Prostate gland (tissue), 2 donors: ENCODE measurements at regions not wholly inside any gene's neighbourhood (a gene's known extent, or its start where the extent isn't known, plus 50 kb on each side); places are given as distances from the start of the nearest gene placed in this dataset.

Source experiments
- DNase-seq: peaks from one replicate; pipeline ENCODE4 v3.0.0-alpha.2; 2019; ENCODE audit warnings: low spot score
- H3K27ac ChIP-seq, 2 donors: fragments of 200-600 bp; sonication (generic); 2 replicates each; pipeline ENCODE4 v1.5.1; 2017 to 2019
- H3K27me3 ChIP-seq: fragments of 200-600 bp; sonication (generic); replicated peaks from 2 replicates; pipeline ENCODE4 v1.5.1; 2019; ENCODE audit not compliant: insufficient read depth
- H3K36me3 ChIP-seq, 2 donors: fragments of 200-600 bp; sonication (generic); 1 replicate in 1 of 2; 2 replicates in 1 of 2; pipeline versions ENCODE4 v1.5.1 to v1.8.1; 2017 to 2019
- H3K4me1 ChIP-seq: fragments of 200-600 bp; sonication (generic); replicated peaks from 2 replicates; pipeline ENCODE4 v1.5.1; 2019
- H3K4me3 ChIP-seq, 2 donors: fragments of 200-600 bp; sonication (generic); 2 replicates each; pipeline ENCODE4 v1.5.1; 2017 to 2019
- H3K9me3 ChIP-seq: fragments of 200-600 bp; sonication (generic); 2 replicates; pipeline ENCODE4 v1.5.1; 2017
- POLR2A ChIP-seq: fragments of 450-650 bp; IDR thresholded peaks from one replicate; pipeline ENCODE4 v1.6.1; 2016; ENCODE audit warnings: antibody characterized with exemption, mild to moderate bottlenecking
- POLR2AphosphoS5 ChIP-seq: sonication (generic); formaldehyde crosslinking; IDR thresholded peaks from one replicate; pipeline ENCODE4 v1.6.1; 2017; ENCODE audit warnings: antibody characterized with exemption
- WGBS: methylation state at CpG from one replicate; pipeline ENCODE4 v1.1.5; 2018; 5-methylcytosine and 5-hydroxymethylcytosine counted together
- intact Hi-C: fragments of 100-400 bp; cut with DNase I; formaldehyde crosslinking; loops from one replicate; pipeline ENCODE4 v1.14.2; 2022
- TF ChIP-seq, protein P1 (sequence below), 4 experiments: fragments of 200-600 bp in 2 of 4; fragments of 450-650 bp in 2 of 4; sonication (generic) in 2 of 4; IDR thresholded peaks; 1 replicate in 3 of 4; 2 replicates in 1 of 4; pipeline ENCODE4 v1.5.1; 2016 to 2019; ENCODE audit warnings: antibody characterized with exemption in 4 of 4, mild to moderate bottlenecking in 2 of 4, moderate library complexity in 2 of 4

- intact Hi-C loops, result no loop called here
- H3K4me1 ChIP-seq, result no peaks in the 10 kb centered on the region
- no peak overlapping the region for H3K4me3 ChIP-seq
- no peaks in the 10 kb centered on the region for H3K36me3 ChIP-seq
- WGBS, result 52% methylated on average over 2 of the region's 2 CpGs
- no peak for DNase-seq
- no peaks in the 10 kb centered on the region for H3K27me3 ChIP-seq
- no peak for TF ChIP-seq POLR2A
- TF ChIP-seq, protein P1, sequence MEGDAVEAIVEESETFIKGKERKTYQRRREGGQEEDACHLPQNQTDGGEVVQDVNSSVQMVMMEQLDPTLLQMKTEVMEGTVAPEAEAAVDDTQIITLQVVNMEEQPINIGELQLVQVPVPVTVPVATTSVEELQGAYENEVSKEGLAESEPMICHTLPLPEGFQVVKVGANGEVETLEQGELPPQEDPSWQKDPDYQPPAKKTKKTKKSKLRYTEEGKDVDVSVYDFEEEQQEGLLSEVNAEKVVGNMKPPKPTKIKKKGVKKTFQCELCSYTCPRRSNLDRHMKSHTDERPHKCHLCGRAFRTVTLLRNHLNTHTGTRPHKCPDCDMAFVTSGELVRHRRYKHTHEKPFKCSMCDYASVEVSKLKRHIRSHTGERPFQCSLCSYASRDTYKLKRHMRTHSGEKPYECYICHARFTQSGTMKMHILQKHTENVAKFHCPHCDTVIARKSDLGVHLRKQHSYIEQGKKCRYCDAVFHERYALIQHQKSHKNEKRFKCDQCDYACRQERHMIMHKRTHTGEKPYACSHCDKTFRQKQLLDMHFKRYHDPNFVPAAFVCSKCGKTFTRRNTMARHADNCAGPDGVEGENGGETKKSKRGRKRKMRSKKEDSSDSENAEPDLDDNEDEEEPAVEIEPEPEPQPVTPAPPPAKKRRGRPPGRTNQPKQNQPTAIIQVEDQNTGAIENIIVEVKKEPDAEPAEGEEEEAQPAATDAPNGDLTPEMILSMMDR (IDR thresholded peaks at IDR 0.05), result no peak
- TF ChIP-seq POLR2AphosphoS5, result no peak
- H3K9me3 ChIP-seq, result no peaks in the 10 kb centered on the region
- H3K27ac ChIP-seq, result no peak overlapping the region
These were observed 110.6 kb upstream of the ADAMTS3 start for GRCh38 chr4:72679666-72680065.

DNA sequence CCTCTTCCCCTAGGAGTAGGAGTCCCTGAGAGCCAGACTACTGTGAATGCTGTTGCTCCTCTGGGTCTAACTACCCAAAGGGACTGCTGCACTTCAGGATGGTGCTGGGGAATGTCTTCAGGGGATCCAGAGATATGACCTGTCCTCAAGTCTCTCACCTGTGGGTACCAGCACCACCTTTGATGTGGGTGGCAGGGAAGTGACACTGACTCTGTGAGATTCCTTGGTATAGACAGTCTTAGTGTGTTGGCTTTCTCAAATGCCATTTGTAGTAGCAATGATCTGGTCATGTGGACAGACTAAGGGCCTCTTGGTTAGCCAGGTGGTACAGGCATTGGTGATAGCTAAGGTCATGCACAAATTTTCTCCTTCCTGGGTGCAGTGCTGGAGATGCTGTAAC, 108.9 kb upstream of the ADAMTS3 start:
- DNase-seq, result no peak
- no peaks in the 10 kb centered on the region for H3K36me3 ChIP-seq
- no peak overlapping the region for H3K4me3 ChIP-seq
- intact Hi-C loops, result no loop called here
- H3K9me3 ChIP-seq, result no peaks in the 10 kb centered on the region
- H3K27me3 ChIP-seq, result no peaks in the 10 kb centered on the region
- TF ChIP-seq POLR2AphosphoS5 (no peak), POLR2A (no peak)
- TF ChIP-seq, protein P1 (IDR thresholded peaks at IDR 0.05), result no peak
- no peak overlapping the region for H3K27ac ChIP-seq
- no peaks in the 10 kb centered on the region for H3K4me1 ChIP-seq

- no peaks in the 10 kb centered on the region for H3K36me3 ChIP-seq
- H3K27ac ChIP-seq, result no peak overlapping the region
- intact Hi-C loops, result no loop called here
- H3K4me1 ChIP-seq, result no peaks in the 10 kb centered on the region
- DNase-seq, result no peak
- H3K4me3 ChIP-seq, result no peak overlapping the region
- no peaks in the 10 kb centered on the region for H3K27me3 ChIP-seq
- 85% methylated on average over 4 of the region's 4 CpGs for WGBS
- no peaks in the 10 kb centered on the region for H3K9me3 ChIP-seq
- TF ChIP-seq POLR2AphosphoS5, result no peak
- no peak for TF ChIP-seq POLR2A
- TF ChIP-seq, protein P1 (IDR thresholded peaks at IDR 0.05), result no peak
These were observed 108.2 kb upstream of the ADAMTS3 start for GRCh38 chr4:72677265-72677664.

GRCh38 chr4:72671980-72672379, 103.0 kb upstream of the ADAMTS3 start:
- intact Hi-C loops, result no loop called here
- no peak for DNase-seq
- no peak overlapping the region for H3K4me3 ChIP-seq
- TF ChIP-seq, protein P1 (IDR thresholded peaks at IDR 0.05), result no peak
- no peak for TF ChIP-seq POLR2A
- no peak for TF ChIP-seq POLR2AphosphoS5
- H3K27me3 ChIP-seq, result no peaks in the 10 kb centered on the region
- no peaks in the 10 kb centered on the region for H3K36me3 ChIP-seq
- H3K9me3 ChIP-seq, result no peaks in the 10 kb centered on the region
- H3K27ac ChIP-seq, result no peak overlapping the region
- 95% methylated on average over 3 of the region's 3 CpGs for WGBS
- no peaks in the 10 kb centered on the region for H3K4me1 ChIP-seq

DNA sequence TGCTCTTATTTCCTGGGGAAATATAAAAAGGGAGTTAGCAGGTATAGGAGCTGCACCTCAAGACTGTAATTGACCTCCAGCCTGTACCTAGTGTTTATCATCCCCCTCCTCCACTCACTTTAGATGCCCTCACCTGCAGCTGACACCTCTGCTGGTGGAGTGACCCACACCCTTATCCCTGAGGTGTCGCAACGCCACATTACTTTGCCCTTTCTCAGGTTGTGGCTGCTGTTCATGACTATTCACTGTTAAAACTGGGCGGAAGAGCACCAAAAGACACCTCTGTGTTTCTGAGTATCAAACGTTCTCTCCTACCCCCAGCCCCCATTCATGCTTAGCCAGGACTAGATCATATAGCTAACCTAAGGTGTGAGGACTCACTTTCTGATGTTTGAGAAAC, 101.5 kb upstream of the ADAMTS3 start:
- no peak for DNase-seq
- H3K36me3 ChIP-seq, result no peaks in the 10 kb centered on the region
- H3K27me3 ChIP-seq, result no peaks in the 10 kb centered on the region
- intact Hi-C loops, result no loop called here
- no peak overlapping the region for H3K27ac ChIP-seq
- no peaks in the 10 kb centered on the region for H3K4me1 ChIP-seq
- no peaks in the 10 kb centered on the region for H3K9me3 ChIP-seq
- no peak overlapping the region for H3K4me3 ChIP-seq
- TF ChIP-seq, protein P1 (IDR thresholded peaks at IDR 0.05), result no peak
- TF ChIP-seq POLR2A, result no peak
- no peak for TF ChIP-seq POLR2AphosphoS5
- 92% methylated on average over 4 of the region's 4 CpGs for WGBS
